Smooth muscle cell (in vitro differentiated cells): ENCODE measurements at regions not wholly inside any gene's neighbourhood (a gene's known extent, or its start where the extent isn't known, plus 50 kb on each side); places are given as distances from the start of the nearest gene placed in this dataset.

Experiments used
- DNase-seq: peaks from one replicate; lab custom pipeline; 2025; ENCODE audit not compliant: unreplicated experiment; lab: John Stamatoyannopoulos, UW
- H2AFZ ChIP-seq: fragments of 200-600 bp; sonication (generic); 2 replicates; pipeline ENCODE4 v1.6.0; 2016; ENCODE audit warnings: antibody characterized with exemption, low read depth, mild to moderate bottlenecking
- H3F3A ChIP-seq: fragments of 200-600 bp; sonication (generic); 2 replicates; pipeline ENCODE4 v1.6.0; 2017; ENCODE audit warnings: antibody characterized with exemption, low read depth
- H3K27ac ChIP-seq: fragments of 200-600 bp; sonication (generic); 2 replicates; pipeline ENCODE4 v1.5.1; 2016; ENCODE audit warnings: low read depth, mild to moderate bottlenecking
- H3K27me3 ChIP-seq: fragments of 200-600 bp; sonication (generic); 2 replicates; pipeline ENCODE4 v1.6.1; 2016; ENCODE audit warnings: low read depth, mild to moderate bottlenecking
- H3K36me3 ChIP-seq: fragments of 200-600 bp; sonication (generic); 2 replicates; pipeline ENCODE4 v1.5.1; 2016; ENCODE audit warnings: low read depth
- H3K4me1 ChIP-seq: fragments of 200-600 bp; sonication (generic); 2 replicates; pipeline ENCODE4 v1.5.1; 2016; ENCODE audit warnings: low read depth
- H3K4me2 ChIP-seq: fragments of 200-600 bp; sonication (generic); 2 replicates; pipeline ENCODE4 v1.6.0; 2016; ENCODE audit warnings: mild to moderate bottlenecking
- H3K4me3 ChIP-seq: fragments of 200-600 bp; sonication (generic); 2 replicates; pipeline ENCODE4 v1.5.1; 2016; ENCODE audit warnings: mild to moderate bottlenecking
- H3K79me2 ChIP-seq: fragments of 200-600 bp; sonication (generic); 2 replicates; pipeline ENCODE4 v1.6.0; 2016; ENCODE audit warnings: low read depth, mild to moderate bottlenecking
- H3K9ac ChIP-seq: fragments of 200-600 bp; sonication (generic); 2 replicates; pipeline ENCODE4 v1.6.0; 2016; ENCODE audit warnings: low read depth
- H3K9me3 ChIP-seq: fragments of 200-600 bp; sonication (generic); replicated peaks from 2 replicates; pipeline ENCODE4 v1.5.1; 2016; ENCODE audit warnings: low read depth
- H4K20me1 ChIP-seq: fragments of 200-600 bp; sonication (generic); 2 replicates; pipeline ENCODE4 v1.6.0; 2016; ENCODE audit warnings: low read depth
- WGBS: methylation state at CpG from one replicate; pipeline ENCODE4 v1.1.7; 2016; ENCODE audit warnings: low lambda C conversion rate; 5-methylcytosine and 5-hydroxymethylcytosine counted together
- TF ChIP-seq, protein P1 (sequence below): fragments of 200-600 bp; sonication (generic); IDR thresholded peaks from 2 replicates; pipeline ENCODE4 v1.5.1; 2017; ENCODE audit warnings: borderline replicate concordance, mild to moderate bottlenecking, antibody characterized with exemption; ENCODE audit not compliant: insufficient read depth, poor library complexity, severe bottlenecking

DNA sequence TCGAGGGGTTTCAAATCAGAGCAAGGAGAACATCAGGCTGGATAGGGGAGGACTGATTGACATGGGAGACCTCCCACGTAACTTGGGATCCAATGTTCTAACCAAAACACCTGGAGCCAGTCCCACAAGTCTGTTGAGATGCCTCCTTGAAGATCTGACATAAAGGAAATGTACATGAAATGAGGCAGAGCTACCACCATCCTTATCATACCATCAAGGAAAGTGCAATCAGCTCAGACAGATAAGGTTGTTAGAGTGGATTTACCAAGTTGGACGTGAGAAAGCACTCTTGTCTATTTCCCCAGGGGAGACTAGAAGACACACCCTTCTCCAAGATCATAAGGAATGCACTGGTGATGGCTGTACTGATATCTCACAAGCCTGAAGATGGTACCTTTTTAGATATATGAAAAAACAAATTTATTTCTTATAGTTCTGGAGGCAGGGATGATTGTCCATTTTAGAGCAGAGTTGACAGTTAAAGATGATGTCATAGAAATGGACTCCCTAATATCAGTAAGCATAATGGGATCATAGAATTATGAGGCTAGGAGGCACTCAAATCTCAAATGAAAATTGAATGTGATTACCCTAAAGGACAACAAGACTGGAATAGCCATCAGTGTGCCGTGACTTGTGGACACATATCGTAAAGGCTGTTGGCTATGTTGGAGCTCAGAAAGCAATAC lies 129.1 kb upstream of the RAB4A start:
- no peak overlapping the region for H3K4me2 ChIP-seq
- TF ChIP-seq, protein P1, sequence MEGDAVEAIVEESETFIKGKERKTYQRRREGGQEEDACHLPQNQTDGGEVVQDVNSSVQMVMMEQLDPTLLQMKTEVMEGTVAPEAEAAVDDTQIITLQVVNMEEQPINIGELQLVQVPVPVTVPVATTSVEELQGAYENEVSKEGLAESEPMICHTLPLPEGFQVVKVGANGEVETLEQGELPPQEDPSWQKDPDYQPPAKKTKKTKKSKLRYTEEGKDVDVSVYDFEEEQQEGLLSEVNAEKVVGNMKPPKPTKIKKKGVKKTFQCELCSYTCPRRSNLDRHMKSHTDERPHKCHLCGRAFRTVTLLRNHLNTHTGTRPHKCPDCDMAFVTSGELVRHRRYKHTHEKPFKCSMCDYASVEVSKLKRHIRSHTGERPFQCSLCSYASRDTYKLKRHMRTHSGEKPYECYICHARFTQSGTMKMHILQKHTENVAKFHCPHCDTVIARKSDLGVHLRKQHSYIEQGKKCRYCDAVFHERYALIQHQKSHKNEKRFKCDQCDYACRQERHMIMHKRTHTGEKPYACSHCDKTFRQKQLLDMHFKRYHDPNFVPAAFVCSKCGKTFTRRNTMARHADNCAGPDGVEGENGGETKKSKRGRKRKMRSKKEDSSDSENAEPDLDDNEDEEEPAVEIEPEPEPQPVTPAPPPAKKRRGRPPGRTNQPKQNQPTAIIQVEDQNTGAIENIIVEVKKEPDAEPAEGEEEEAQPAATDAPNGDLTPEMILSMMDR, result no peak
- no peaks in the 10 kb centered on the region for H3K9me3 ChIP-seq
- no peaks in the 10 kb centered on the region for H3K36me3 ChIP-seq
- no peaks in the 10 kb centered on the region for H3F3A ChIP-seq
- no peak overlapping the region for H3K27ac ChIP-seq
- no peak overlapping the region for H2AFZ ChIP-seq
- no peak for DNase-seq
- H3K27me3 ChIP-seq, result no peaks in the 10 kb centered on the region
- no peak overlapping the region for H3K4me3 ChIP-seq
- H3K79me2 ChIP-seq, result no peaks in the 10 kb centered on the region
- H4K20me1 ChIP-seq, result no peaks in the 10 kb centered on the region
- WGBS, result 79% methylated on average over 5 of the region's 5 CpGs
- no peaks in the 10 kb centered on the region for H3K4me1 ChIP-seq
- no peak overlapping the region for H3K9ac ChIP-seq

DNA sequence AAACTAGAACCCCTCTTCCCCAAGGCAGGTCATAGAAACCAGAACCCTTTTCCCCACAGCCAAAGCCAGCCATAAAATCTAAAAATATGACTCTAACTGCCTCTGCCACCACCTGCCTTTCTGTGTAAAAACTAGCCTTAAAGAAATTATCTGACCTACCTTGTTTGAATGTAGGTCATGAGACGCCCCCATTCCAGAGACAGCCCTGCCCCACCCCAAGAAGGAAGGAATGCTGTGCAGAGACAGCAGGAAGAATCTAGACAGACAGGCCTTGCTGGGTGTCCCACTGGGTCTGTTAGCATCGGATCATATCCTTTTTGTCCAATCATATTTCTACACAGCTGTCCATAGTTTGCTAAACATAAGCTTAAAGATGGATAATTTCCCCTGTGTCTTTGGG lies 128.4 kb upstream of the RAB4A start:
- H3K4me3 ChIP-seq, result no peak overlapping the region
- no peak overlapping the region for H3K4me2 ChIP-seq
- no peak overlapping the region for H2AFZ ChIP-seq
- no peaks in the 10 kb centered on the region for H3K27me3 ChIP-seq
- no peaks in the 10 kb centered on the region for H3K4me1 ChIP-seq
- TF ChIP-seq, protein P1, result no peak
- no peaks in the 10 kb centered on the region for H3K9me3 ChIP-seq
- no peaks in the 10 kb centered on the region for H3K36me3 ChIP-seq
- H3K9ac ChIP-seq, result no peak overlapping the region
- H4K20me1 ChIP-seq, result no peaks in the 10 kb centered on the region
- no peak for DNase-seq
- H3K27ac ChIP-seq, result peak overlapping the region; percentile 18
- H3K79me2 ChIP-seq, result no peaks in the 10 kb centered on the region
- H3F3A ChIP-seq, result no peaks in the 10 kb centered on the region
- WGBS, result 81% methylated on average over 2 of the region's 2 CpGs

DNA sequence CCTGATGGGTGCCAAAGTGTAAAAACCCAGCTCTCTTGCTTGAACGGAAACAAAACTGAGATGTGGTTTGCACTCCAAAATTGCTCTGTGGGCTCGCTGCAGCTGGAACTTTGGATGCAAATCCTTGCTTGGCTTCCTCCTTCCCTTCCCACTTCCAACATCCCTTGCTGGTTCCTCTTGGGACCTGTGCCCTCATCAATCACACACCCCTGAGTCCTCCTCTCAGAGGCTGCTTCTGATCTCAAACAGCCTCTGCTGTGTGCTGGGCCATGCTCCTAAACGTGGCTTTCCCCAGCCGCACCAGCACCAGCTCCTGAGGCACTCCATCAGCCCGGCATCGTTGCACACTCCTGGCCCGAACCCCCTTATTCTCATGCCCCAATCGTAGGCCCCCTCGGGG lies 124.3 kb upstream of the RAB4A start:
- WGBS, result 89% methylated on average over 9 of the region's 9 CpGs
- H3K4me2 ChIP-seq, result no peak overlapping the region

More for the DNA sequence above, 124.3 kb upstream of the RAB4A start:
- no peak for DNase-seq
- H3K4me1 ChIP-seq, result peaks cover 8% of the 10 kb centered on the region
- H3K79me2 ChIP-seq, result no peaks in the 10 kb centered on the region
- H3K27me3 ChIP-seq, result peaks cover 5% of the 10 kb centered on the region
- H3F3A ChIP-seq, result no peaks in the 10 kb centered on the region
- no peak overlapping the region for H3K9ac ChIP-seq
- no peak overlapping the region for H3K27ac ChIP-seq
- H3K9me3 ChIP-seq, result no peaks in the 10 kb centered on the region
- no peaks in the 10 kb centered on the region for H4K20me1 ChIP-seq
- no peaks in the 10 kb centered on the region for H3K36me3 ChIP-seq
- no peak overlapping the region for H3K4me3 ChIP-seq
- TF ChIP-seq, protein P1, result no peak
- H2AFZ ChIP-seq, result no peak overlapping the region
